ENCODE measurements at regions not wholly inside any gene's neighbourhood (a gene's known extent, or its start where the extent isn't known, plus 50 kb on each side); places are given as distances from the start of the nearest gene placed in this dataset.

DNA sequence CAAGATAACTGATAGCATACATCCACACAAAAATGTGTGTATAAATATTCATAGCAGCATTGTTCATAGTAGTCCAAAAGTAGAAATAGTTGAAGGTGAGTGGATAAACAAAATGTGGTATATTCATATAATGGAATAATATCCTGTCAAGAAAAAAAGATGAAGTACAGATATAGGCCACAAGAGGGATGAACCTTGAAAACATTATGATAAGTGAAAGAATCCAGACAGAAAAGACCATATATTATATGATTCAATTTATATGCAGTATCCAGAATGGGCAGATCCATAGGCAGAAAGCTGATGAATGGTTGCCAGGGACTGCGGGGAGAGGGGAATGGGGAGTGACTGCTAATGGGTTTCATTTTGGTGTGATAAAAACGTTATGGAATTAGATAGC, 54.3 kb upstream of the TNIK start:
- no peak for TF ChIP-seq POLR2A (IDR thresholded peaks at IDR 0.05; ENCODE audit: low read length)
- no peak for TF ChIP-seq GATA1 (IDR thresholded peaks at IDR 0.05; ENCODE audit: low read depth, low read length)
